ENCODE measurements at regions not wholly inside any gene's neighbourhood (a gene's known extent, or its start where the extent isn't known, plus 50 kb on each side); places are given as distances from the start of the nearest gene placed in this dataset.

DNA sequence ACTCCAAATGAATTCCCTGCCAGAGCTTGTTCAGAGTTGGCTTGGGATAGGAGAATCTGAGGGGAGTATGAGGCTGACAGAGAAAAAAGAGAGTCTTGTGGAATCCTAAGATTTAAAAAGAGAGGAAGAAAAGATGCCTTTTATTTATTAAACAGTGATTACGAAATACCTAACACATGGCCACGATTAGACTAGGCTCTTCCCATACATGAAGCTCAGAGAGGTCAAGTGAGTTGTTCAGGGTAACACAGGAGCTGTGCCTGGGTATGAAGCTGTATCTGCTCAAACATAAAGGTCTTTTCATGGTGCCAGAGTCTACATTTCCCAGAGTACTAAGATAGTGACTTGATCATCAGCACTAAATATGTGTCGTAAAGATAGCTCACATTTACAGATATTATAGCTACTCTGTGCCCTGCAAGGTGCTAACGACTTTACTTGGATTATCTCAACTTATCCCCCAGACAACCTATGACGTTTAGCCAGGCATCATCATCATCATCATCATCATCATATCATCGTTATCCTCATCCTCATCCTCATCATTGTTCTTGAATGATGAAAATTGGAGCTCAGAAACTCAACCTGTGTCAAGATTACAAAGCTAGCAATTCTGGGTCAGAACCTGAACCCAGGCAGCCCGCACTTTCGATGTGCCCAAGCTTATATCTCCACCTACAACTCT is 500.8 kb downstream of the NPIPA7 start:
- TF ChIP-seq CTCF (IDR thresholded peaks at IDR 0.05) (no peak), POLR2A (IDR thresholded peaks at IDR 0.05) (no peak)

Measured in body of pancreas (tissue), 4 donors.